A204.1 (cell line): ENCODE measurements at regions not wholly inside any gene's neighbourhood (a gene's known extent, or its start where the extent isn't known, plus 50 kb on each side); places are given as distances from the start of the nearest gene placed in this dataset.
"Not testable (repeated sequence)": the region's sequence is repeated elsewhere in the genome, so short reads cannot be mapped to it uniquely, and the experiment has no call there.

ENCODE experiments used
- FAIRE-seq: peaks from 2 replicates; lab custom pipeline; 2012; peaks lifted over from hg19 to GRCh38; lab: Jason Lieb, UNC

- FAIRE-seq = not testable (repeated sequence)
Measured at GRCh38 chr16:10275214-10275996, 93.2 kb upstream of the GRIN2A start.

- no peak for FAIRE-seq
Measured at GRCh38 chr16:10277597-10277996, 95.4 kb upstream of the GRIN2A start.

GRCh38 chr16:10280262-10281170 lies 98.3 kb upstream of the GRIN2A start:
- no peak for FAIRE-seq

- FAIRE-seq = no peak
Measured at GRCh38 chr16:10282367-10282766, 100.1 kb upstream of the GRIN2A start.

- FAIRE-seq = not testable (repeated sequence)
Measured at GRCh38 chr16:10283246-10283645, 101.0 kb upstream of the GRIN2A start.

- not testable (repeated sequence) for FAIRE-seq
Measured at GRCh38 chr16:10290467-10291105, 95.3 kb upstream of the ATF7IP2 start.

GRCh38 chr16:10292197-10292596 lies 93.7 kb upstream of the ATF7IP2 start:
- not testable (repeated sequence) for FAIRE-seq

- FAIRE-seq = not testable (repeated sequence)
Measured at GRCh38 chr16:10292976-10293375, 92.9 kb upstream of the ATF7IP2 start.

- FAIRE-seq = not testable (repeated sequence)
Measured at GRCh38 chr16:10294153-10294552, 91.7 kb upstream of the ATF7IP2 start.

- FAIRE-seq = no peak
Measured at GRCh38 chr16:10296956-10297340, 88.9 kb upstream of the ATF7IP2 start.

GRCh38 chr16:10297341-10298006 lies 88.4 kb upstream of the ATF7IP2 start:
- FAIRE-seq = no peak

- no peak for FAIRE-seq
Measured at GRCh38 chr16:10300905-10301304, 85.0 kb upstream of the ATF7IP2 start.

- FAIRE-seq = not testable (repeated sequence)
Measured at GRCh38 chr16:10301547-10301946, 84.3 kb upstream of the ATF7IP2 start.

GRCh38 chr16:10305912-10306311 lies 79.9 kb upstream of the ATF7IP2 start:
- no peak for FAIRE-seq

GRCh38 chr16:10308305-10309193 lies 77.3 kb upstream of the ATF7IP2 start:
- FAIRE-seq = no peak

- no peak for FAIRE-seq
Measured at GRCh38 chr16:10309271-10309932, 76.5 kb upstream of the ATF7IP2 start.

- no peak for FAIRE-seq
Measured at GRCh38 chr16:10312008-10312407, 73.9 kb upstream of the ATF7IP2 start.

- FAIRE-seq = no peak
Measured at GRCh38 chr16:10312784-10313724, 72.8 kb upstream of the ATF7IP2 start.

GRCh38 chr16:10314317-10314716 lies 71.5 kb upstream of the ATF7IP2 start:
- FAIRE-seq = no peak
